NCI-H2081 (cell line): ENCODE measurements at regions not wholly inside any gene's neighbourhood (a gene's known extent, or its start where the extent isn't known, plus 50 kb on each side); places are given as distances from the start of the nearest gene placed in this dataset.

Experiments
- DNase-seq, 2 experiments: peaks; one replicate each; lab custom pipeline; 2025; lab: John Stamatoyannopoulos, UW

- no peak for DNase-seq
Measured at GRCh38 chr15:29611057-29611456, 211.2 kb downstream of the TJP1 start.

GRCh38 chr15:29601811-29602210 lies 220.5 kb downstream of the TJP1 start:
- no peak for DNase-seq

- no peak for DNase-seq
Measured at GRCh38 chr15:29600262-29600661, 222.0 kb downstream of the TJP1 start.

GRCh38 chr15:29596266-29596665 lies 226.0 kb downstream of the TJP1 start:
- no peak for DNase-seq

GRCh38 chr15:29593629-29594028 lies 228.6 kb downstream of the TJP1 start:
- no peak for DNase-seq

GRCh38 chr15:29593111-29593510 lies 229.2 kb downstream of the TJP1 start:
- DNase-seq: no peak

GRCh38 chr15:29590701-29591100 lies 231.6 kb downstream of the TJP1 start:
- DNase-seq: no peak

GRCh38 chr15:29589975-29590374 lies 232.3 kb downstream of the TJP1 start:
- DNase-seq: no peak

GRCh38 chr15:29589416-29589815 lies 232.9 kb downstream of the TJP1 start:
- DNase-seq: no peak

- no peak for DNase-seq
Measured at GRCh38 chr15:29573197-29573838, 248.9 kb downstream of the TJP1 start.

- DNase-seq: no peak
Measured at GRCh38 chr15:29571792-29572431, 250.4 kb downstream of the TJP1 start.

GRCh38 chr15:29570948-29571791 lies 251.1 kb downstream of the TJP1 start:
- peak; percentile 58 to 76 for DNase-seq

GRCh38 chr15:29570121-29570947 lies 251.9 kb downstream of the TJP1 start:
- DNase-seq: peak; percentile 10 to 54

- no peak for DNase-seq
Measured at GRCh38 chr15:29569533-29570092, 252.7 kb downstream of the TJP1 start.

- DNase-seq: peak; percentile 62 to 86
Measured at GRCh38 chr15:29568840-29569532, 253.3 kb downstream of the TJP1 start.

- DNase-seq: no peak
Measured at GRCh38 chr15:29567336-29567735, 254.9 kb downstream of the TJP1 start.

GRCh38 chr15:29566914-29567313 lies 255.4 kb downstream of the TJP1 start:
- DNase-seq: peak; percentile 66 to 87

GRCh38 chr15:29563112-29563511 lies 259.2 kb downstream of the TJP1 start:
- no peak for DNase-seq

- DNase-seq: no peak
Measured at GRCh38 chr15:29560896-29561295, 261.4 kb downstream of the TJP1 start.

GRCh38 chr15:29558261-29558660 lies 264.0 kb downstream of the TJP1 start:
- DNase-seq: no peak

- DNase-seq: no peak
Measured at GRCh38 chr15:29557171-29557570, 265.1 kb downstream of the TJP1 start.
